ENCODE measurements at regions not wholly inside any gene's neighbourhood (a gene's known extent, or its start where the extent isn't known, plus 50 kb on each side); places are given as distances from the start of the nearest gene placed in this dataset.

- Mint-ChIP-seq H3K9me3 (ENCODE audit: unreplicated experiment) (no peaks in the 10 kb centered on the region), H3K4me1 (ENCODE audit: low read depth, unreplicated experiment) (peaks cover 16% of the 10 kb centered on the region), H3K27ac (ENCODE audit: unreplicated experiment) (peak overlapping the region; percentile 81), H3K36me3 (ENCODE audit: unreplicated experiment) (no peaks in the 10 kb centered on the region), H3K4me3 (ENCODE audit: unreplicated experiment) (no peak overlapping the region), H3K27me3 (ENCODE audit: unreplicated experiment) (peaks cover 2% of the 10 kb centered on the region)
- TF ChIP-seq, protein P1, sequence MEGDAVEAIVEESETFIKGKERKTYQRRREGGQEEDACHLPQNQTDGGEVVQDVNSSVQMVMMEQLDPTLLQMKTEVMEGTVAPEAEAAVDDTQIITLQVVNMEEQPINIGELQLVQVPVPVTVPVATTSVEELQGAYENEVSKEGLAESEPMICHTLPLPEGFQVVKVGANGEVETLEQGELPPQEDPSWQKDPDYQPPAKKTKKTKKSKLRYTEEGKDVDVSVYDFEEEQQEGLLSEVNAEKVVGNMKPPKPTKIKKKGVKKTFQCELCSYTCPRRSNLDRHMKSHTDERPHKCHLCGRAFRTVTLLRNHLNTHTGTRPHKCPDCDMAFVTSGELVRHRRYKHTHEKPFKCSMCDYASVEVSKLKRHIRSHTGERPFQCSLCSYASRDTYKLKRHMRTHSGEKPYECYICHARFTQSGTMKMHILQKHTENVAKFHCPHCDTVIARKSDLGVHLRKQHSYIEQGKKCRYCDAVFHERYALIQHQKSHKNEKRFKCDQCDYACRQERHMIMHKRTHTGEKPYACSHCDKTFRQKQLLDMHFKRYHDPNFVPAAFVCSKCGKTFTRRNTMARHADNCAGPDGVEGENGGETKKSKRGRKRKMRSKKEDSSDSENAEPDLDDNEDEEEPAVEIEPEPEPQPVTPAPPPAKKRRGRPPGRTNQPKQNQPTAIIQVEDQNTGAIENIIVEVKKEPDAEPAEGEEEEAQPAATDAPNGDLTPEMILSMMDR (IDR thresholded peaks at IDR 0.05; ENCODE audit: partially characterized antibody, unreplicated experiment): no peak
- no peak for DNase-seq
These were observed 323.1 kb downstream of the KCNJ3 start for GRCh38 chr2:155021618-155022017.

- TF ChIP-seq, protein P1 (IDR thresholded peaks at IDR 0.05; ENCODE audit: partially characterized antibody, unreplicated experiment): no peak
- H3K27me3 Mint-ChIP-seq (ENCODE audit: unreplicated experiment): peaks cover 2% of the 10 kb centered on the region
- no peaks in the 10 kb centered on the region for H3K36me3 Mint-ChIP-seq (ENCODE audit: unreplicated experiment)
- no peak for DNase-seq
- peaks cover 12% of the 10 kb centered on the region for H3K4me1 Mint-ChIP-seq (ENCODE audit: low read depth, unreplicated experiment)
- H3K27ac Mint-ChIP-seq (ENCODE audit: unreplicated experiment): no peak overlapping the region
- no peaks in the 10 kb centered on the region for H3K9me3 Mint-ChIP-seq (ENCODE audit: unreplicated experiment)
- H3K4me3 Mint-ChIP-seq (ENCODE audit: unreplicated experiment): no peak overlapping the region
These were observed 321.8 kb downstream of the KCNJ3 start for GRCh38 chr2:155020246-155020645.

- TF ChIP-seq, protein P1 (IDR thresholded peaks at IDR 0.05; ENCODE audit: partially characterized antibody, unreplicated experiment): no peak
- Mint-ChIP-seq H3K9me3 (ENCODE audit: unreplicated experiment) (peaks cover 1% of the 10 kb centered on the region), H3K36me3 (ENCODE audit: unreplicated experiment) (no peaks in the 10 kb centered on the region), H3K4me3 (ENCODE audit: unreplicated experiment) (no peak overlapping the region), H3K27me3 (ENCODE audit: unreplicated experiment) (no peaks in the 10 kb centered on the region), H3K27ac (ENCODE audit: unreplicated experiment) (no peak overlapping the region), H3K4me1 (ENCODE audit: low read depth, unreplicated experiment) (no peaks in the 10 kb centered on the region)
- no peak for DNase-seq
These were observed 312.4 kb downstream of the KCNJ3 start for GRCh38 chr2:155010925-155011324.

DNA sequence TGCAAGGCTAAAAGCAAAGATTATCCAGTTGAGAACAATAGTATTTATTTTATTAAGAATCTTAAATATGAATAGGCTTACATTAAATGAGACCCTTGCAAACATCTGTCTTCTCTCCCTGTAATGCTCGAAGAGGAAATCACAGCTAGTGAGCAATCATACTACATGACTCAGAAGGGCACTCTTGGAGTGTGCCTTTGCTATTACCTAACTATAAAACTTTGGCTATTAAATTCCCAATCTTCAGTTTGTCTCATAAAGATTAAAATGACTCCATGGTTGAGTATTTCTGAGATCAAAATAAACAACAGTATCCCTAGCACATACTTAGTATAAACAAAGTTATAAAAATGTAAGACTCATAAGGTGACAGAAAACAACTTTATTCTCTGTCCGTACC, 296.9 kb downstream of the KCNJ3 start:
- peaks cover 2% of the 10 kb centered on the region for H3K27me3 Mint-ChIP-seq (ENCODE audit: unreplicated experiment)
- no peaks in the 10 kb centered on the region for H3K9me3 Mint-ChIP-seq (ENCODE audit: unreplicated experiment)
- TF ChIP-seq, protein P1 (IDR thresholded peaks at IDR 0.05; ENCODE audit: partially characterized antibody, unreplicated experiment): no peak
- no peak overlapping the region for H3K27ac Mint-ChIP-seq (ENCODE audit: unreplicated experiment)
- no peak for DNase-seq
- H3K36me3 Mint-ChIP-seq (ENCODE audit: unreplicated experiment): no peaks in the 10 kb centered on the region
- H3K4me3 Mint-ChIP-seq (ENCODE audit: unreplicated experiment): no peak overlapping the region
- H3K4me1 Mint-ChIP-seq (ENCODE audit: low read depth, unreplicated experiment): peaks cover 2% of the 10 kb centered on the region

- H3K9me3 Mint-ChIP-seq (ENCODE audit: unreplicated experiment): no peaks in the 10 kb centered on the region
- TF ChIP-seq, protein P1 (IDR thresholded peaks at IDR 0.05; ENCODE audit: partially characterized antibody, unreplicated experiment): no peak
- peaks cover 2% of the 10 kb centered on the region for H3K27me3 Mint-ChIP-seq (ENCODE audit: unreplicated experiment)
- DNase-seq: no peak
- H3K4me1 Mint-ChIP-seq (ENCODE audit: low read depth, unreplicated experiment): peaks cover 2% of the 10 kb centered on the region
- peak overlapping the region; percentile 72 for H3K27ac Mint-ChIP-seq (ENCODE audit: unreplicated experiment)
- no peaks in the 10 kb centered on the region for H3K36me3 Mint-ChIP-seq (ENCODE audit: unreplicated experiment)
- no peak overlapping the region for H3K4me3 Mint-ChIP-seq (ENCODE audit: unreplicated experiment)
These were observed 294.3 kb downstream of the KCNJ3 start for GRCh38 chr2:154992826-154993225.

All from glutamatergic neuron (in vitro differentiated cells).